Kidney tubule cell (primary cell): ENCODE measurements at regions not wholly inside any gene's neighbourhood (a gene's known extent, or its start where the extent isn't known, plus 50 kb on each side); places are given as distances from the start of the nearest gene placed in this dataset.

Experiments used
- DNase-seq: peaks from one replicate; pipeline ENCODE4 v3.0.0-alpha.2; 2018; ENCODE audit warnings: low spot score

- DNase-seq: peak; percentile 13
Observed at GRCh38 chr10:8544057-8544380, 489.5 kb downstream of the GATA3 start.

DNA sequence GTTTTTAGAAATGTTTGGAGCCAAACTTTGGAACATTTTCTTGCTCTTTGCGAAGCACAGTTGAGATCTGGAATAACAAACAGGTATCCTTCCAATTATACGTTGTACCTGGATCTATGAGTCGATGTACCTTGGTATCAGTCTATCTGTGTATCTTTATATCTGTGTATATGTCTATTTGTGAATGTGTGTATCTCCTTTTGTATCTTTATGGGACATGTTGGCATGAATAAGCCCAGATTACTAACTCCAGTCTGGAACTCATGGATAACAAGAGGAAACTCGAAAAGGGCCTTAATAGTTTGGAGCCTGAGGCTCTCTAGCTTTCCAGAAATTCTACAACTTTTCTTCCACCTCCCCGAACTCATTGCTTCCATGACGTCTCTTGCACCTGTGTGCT is 490.0 kb downstream of the GATA3 start:
- no peak for DNase-seq

DNA sequence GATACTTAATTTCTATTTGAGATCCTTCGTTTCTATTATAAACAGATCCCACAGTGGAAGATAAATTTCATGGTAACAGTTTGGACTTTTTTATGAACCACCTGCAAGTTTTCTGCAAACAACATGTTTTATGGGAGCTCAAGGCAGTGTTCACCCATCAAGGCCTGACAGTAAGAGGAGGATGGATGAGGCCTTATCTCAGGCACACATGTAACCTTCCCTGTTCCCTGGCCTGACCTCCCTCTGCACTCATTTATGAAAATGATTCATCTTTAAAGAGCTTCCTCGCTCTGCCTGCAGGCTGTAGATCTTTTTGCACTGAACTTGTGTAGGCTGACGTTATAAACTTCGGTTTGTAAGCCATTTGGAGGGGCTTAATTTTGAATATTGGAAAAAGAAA is 500.1 kb downstream of the GATA3 start:
- no peak for DNase-seq

- no peak for DNase-seq
Observed at GRCh38 chr10:8556321-8556720, 501.8 kb downstream of the GATA3 start.

- no peak for DNase-seq
Observed at GRCh38 chr10:8563478-8563877, 509.0 kb downstream of the GATA3 start.

DNA sequence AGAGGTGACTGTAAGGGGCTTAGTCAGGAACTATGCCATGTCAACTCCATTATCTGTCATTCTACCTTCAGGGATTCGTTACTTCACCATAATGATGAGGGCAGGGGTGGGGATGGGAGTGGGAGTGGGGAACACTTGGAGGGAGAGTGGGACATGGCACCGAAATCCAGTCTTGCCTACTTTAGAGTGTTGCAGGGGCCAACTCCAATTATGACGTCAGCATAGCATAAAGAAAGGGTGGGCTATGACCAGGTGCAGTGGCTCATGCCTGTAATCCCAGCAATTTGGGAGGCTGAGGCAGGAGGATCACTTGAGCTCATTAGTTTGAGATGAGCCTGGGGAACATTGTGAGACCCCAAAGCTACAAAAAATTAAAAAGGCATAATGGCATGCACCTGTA is 512.2 kb downstream of the GATA3 start:
- DNase-seq: no peak

- peak; percentile 89 for DNase-seq
Observed at GRCh38 chr10:8568401-8568800, 513.9 kb downstream of the GATA3 start.

DNA sequence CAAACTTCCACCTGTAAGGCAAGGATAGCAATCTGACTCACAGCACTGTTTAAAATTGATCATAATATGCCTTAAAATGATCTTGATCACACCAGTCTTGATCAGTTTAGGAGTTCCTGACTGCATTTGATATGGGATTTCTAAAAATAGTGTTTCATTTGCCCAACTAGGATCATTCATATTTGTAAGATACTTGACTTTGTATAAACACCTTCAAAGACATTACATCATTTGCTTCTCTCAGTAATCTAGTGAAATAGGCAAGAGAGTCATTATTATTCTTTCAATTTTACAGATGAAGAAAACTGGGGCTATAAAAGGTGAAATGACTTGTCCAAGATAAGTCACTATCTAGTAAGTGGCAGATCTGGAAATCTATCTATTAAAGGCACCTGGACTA is 521.1 kb downstream of the GATA3 start:
- DNase-seq: no peak

GRCh38 chr10:8576281-8576680 is 521.8 kb downstream of the GATA3 start:
- no peak for DNase-seq

GRCh38 chr10:8576911-8577310 is 522.4 kb downstream of the GATA3 start:
- DNase-seq: peak; percentile 65

- DNase-seq: no peak
Observed at GRCh38 chr10:8577686-8578085, 523.2 kb downstream of the GATA3 start.

- DNase-seq: peak; percentile 97
Observed at GRCh38 chr10:8581521-8582225, 527.2 kb downstream of the GATA3 start.

- DNase-seq: peak; percentile 64
Observed at GRCh38 chr10:8583096-8583495, 528.6 kb downstream of the GATA3 start.

GRCh38 chr10:8584666-8585065 is 530.2 kb downstream of the GATA3 start:
- DNase-seq: peak; percentile 95

DNA sequence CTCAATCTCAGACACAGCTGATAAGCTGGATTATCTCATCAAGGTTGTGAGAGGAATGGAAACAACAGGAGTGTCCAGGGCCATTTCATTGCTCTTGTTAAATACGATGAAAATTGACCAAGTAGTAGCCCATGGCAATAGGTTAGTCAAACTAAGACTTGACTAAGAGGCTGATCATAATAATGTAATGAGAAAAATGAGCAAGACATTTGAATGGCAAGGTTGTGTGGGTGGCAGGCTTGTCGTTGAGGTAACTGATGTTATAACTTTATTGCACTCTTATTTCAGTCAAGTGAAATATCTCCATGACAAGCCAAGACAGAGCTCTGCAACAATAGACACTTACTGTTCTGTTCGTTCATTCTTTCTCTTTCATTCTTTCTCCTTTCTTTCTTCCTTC is 532.0 kb downstream of the GATA3 start:
- DNase-seq: no peak

- DNase-seq: no peak
Observed at GRCh38 chr10:8588135-8588534, 533.6 kb downstream of the GATA3 start.

- no peak for DNase-seq
Observed at GRCh38 chr10:8590518-8590917, 536.0 kb downstream of the GATA3 start.

DNA sequence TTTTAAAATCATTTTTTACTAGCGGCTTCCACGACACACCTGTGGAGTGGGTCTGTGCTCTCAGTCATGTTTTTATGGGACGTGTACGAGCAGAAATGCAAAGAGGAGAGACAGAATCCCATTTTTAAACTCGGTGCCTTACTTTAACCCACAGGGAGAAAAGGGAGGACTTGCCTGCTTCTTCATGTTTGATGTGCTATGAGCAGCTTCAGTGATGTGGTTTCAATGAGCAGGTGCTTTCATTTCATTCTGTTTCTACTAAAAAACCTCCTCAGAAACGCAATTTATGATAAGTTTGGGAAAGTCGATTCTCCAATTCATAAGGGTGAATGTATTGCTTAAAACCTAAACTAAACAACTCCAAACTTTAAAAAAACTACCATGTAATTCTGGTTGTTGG is 537.2 kb downstream of the GATA3 start:
- DNase-seq: no peak

DNA sequence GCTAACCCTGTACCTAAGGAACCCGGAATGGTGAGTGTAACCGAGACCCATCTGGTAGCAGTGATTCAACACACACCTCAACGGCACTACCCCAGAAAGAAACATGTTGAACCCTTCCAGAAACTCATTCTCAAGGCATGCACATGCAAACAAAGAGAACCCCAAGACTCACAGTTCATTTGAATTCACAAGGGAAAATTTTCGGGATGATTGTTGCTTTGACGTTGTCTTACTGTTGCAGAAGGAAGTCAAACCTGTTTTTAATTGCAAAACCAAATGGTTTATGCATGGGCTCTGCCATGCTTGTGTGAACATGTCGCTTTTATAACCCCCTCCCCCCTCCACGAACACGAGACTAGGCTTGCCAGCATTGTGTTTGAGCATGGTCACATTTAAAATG is 539.7 kb downstream of the GATA3 start:
- no peak for DNase-seq

DNA sequence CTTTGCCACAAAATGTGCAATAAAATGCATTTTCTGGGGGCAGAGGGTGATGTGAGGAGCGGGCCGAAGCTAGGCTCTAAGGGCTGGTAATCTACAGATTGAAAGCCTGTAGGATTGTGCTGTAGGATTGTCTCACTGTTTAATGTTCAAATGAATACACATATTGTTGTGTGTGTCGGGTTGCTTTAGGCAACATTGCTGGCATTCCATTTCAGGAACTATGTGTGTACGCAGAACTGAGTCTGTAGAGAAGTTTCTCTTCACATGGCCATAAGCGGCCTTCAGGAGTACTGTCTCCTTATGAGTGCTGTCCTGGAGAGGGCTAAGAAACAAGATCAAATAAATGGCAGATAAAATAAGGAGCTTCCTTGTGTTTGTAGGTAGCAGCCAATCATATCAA is 540.2 kb downstream of the GATA3 start:
- no peak for DNase-seq

GRCh38 chr10:8595140-8595539 is 540.7 kb downstream of the GATA3 start:
- DNase-seq: no peak

- peak; percentile 74 for DNase-seq
Observed at GRCh38 chr10:8596929-8597472, 542.5 kb downstream of the GATA3 start.

DNA sequence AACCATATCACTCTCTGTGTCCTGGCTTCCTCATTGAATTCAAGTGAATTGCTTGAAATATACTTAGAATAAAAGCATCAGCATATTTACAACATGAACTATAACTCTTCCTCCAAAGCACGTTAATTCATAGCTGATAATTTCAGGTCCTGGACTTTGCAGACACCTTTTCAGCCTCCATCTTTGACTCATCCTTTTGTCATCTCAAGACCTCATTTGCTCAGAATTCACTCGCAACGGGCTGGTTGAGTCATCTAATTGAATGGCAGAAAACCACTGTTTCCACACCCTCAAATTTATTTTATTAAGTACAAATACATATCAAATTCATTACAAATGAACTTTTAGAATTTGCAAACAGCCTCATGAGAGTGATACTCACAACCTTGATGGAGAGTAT is 545.7 kb downstream of the GATA3 start:
- DNase-seq: peak; percentile 69

DNA sequence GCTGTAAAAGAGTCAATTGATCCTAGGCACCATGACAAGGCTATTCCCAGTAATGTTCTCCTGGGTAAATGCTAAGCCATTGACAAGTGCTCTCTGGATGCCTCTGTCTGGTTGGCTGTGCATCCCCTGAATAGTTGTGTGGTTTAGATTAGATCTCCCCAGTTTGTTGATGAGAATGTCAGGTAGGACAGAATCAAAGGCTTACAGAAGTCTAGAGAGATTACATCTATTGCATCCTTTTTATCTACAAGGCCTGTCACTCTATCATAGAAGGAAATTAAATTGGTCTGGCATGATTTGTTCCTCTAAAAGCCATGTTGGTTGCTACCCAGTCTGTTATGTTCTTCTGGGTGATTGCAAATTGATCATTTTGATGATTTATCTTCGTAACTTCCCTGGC is 548.3 kb downstream of the GATA3 start:
- DNase-seq: no peak
